Esophagus squamous epithelium (tissue), 4 donors: ENCODE measurements at regions not wholly inside any gene's neighbourhood (a gene's known extent, or its start where the extent isn't known, plus 50 kb on each side); places are given as distances from the start of the nearest gene placed in this dataset.

ENCODE experiments used
- POLR2A ChIP-seq, 4 donors: fragments of 450-650 bp; IDR thresholded peaks; one replicate each; pipeline ENCODE4 v1.6.1; 2017; ENCODE audit warnings: antibody characterized with exemption in 4 of 4, mild to moderate bottlenecking in 4 of 4, moderate library complexity in 3 of 4
- TF ChIP-seq, protein P1 (sequence below), 6 experiments: fragments of 450-650 bp in 4 of 6; fragments of 200-600 bp in 2 of 6; sonication (generic) in 2 of 6; IDR thresholded peaks; one replicate each; pipeline ENCODE4 v1.5.1; 2016 to 2019; ENCODE audit warnings: antibody characterized with exemption in 6 of 6, mild to moderate bottlenecking in 4 of 6, moderate library complexity in 4 of 6

DNA sequence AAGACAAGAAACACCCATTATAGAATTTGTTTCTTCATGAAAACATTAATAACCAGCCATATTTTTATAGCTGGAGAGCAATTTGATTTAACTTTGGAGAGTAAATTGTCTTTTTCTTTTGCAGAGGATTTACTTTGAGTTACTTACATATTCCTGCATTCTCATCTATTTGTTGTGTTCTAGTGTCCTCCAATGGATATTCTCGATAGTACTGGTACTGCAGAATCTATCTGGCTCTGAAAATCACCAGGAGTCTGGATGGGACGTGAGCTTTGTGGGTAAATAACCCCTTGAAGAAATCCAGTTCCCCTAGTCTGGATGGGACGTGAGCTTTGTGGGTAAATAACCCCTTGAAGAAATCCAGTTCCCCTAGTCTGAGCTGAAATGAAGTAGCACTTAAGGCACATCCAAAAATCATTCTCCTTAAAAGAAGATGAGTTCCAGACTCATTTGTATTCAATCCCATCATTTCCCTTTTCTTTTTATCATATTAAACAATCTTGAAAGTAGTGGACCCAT, 294.1 kb upstream of the UBE2E2 start:
- TF ChIP-seq, protein P1, sequence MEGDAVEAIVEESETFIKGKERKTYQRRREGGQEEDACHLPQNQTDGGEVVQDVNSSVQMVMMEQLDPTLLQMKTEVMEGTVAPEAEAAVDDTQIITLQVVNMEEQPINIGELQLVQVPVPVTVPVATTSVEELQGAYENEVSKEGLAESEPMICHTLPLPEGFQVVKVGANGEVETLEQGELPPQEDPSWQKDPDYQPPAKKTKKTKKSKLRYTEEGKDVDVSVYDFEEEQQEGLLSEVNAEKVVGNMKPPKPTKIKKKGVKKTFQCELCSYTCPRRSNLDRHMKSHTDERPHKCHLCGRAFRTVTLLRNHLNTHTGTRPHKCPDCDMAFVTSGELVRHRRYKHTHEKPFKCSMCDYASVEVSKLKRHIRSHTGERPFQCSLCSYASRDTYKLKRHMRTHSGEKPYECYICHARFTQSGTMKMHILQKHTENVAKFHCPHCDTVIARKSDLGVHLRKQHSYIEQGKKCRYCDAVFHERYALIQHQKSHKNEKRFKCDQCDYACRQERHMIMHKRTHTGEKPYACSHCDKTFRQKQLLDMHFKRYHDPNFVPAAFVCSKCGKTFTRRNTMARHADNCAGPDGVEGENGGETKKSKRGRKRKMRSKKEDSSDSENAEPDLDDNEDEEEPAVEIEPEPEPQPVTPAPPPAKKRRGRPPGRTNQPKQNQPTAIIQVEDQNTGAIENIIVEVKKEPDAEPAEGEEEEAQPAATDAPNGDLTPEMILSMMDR (IDR thresholded peaks at IDR 0.05): peak in 1 of 6 experiments; percentile 13
- TF ChIP-seq POLR2A (IDR thresholded peaks at IDR 0.05): no peak
